HG03045 (cell line): ENCODE measurements at regions not wholly inside any gene's neighbourhood (a gene's known extent, or its start where the extent isn't known, plus 50 kb on each side); places are given as distances from the start of the nearest gene placed in this dataset.
"Not testable (repeated sequence)": the region's sequence is repeated elsewhere in the genome, so short reads cannot be mapped to it uniquely, and the experiment has no call there.

Source experiments
- ATAC-seq: cut with Tn5 transposase; IDR thresholded peaks from one replicate; pipeline ENCODE4 v1.9.1; 2021; ENCODE audit warnings: mild to moderate bottlenecking, moderate library complexity; ENCODE audit not compliant: unreplicated experiment

DNA sequence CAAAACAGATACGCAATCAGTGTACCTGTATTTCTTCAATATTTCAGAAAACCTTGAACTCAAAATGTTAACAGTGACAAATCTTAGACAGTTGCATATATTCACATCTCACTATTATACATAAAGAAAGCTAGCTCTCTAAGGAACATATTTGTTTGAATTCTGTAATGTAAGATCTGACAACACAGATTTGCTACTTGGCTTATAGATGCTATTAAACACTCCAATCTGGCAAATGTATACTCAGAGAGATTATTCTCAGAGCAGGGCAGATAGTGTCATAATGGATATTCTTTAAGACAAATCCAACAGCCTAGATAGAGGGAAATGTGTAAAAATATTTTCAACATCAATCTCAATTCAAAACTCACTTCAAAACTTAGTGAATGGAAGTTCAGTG lies 794.5 kb upstream of the CDH9 start:
- ATAC-seq: no peak

DNA sequence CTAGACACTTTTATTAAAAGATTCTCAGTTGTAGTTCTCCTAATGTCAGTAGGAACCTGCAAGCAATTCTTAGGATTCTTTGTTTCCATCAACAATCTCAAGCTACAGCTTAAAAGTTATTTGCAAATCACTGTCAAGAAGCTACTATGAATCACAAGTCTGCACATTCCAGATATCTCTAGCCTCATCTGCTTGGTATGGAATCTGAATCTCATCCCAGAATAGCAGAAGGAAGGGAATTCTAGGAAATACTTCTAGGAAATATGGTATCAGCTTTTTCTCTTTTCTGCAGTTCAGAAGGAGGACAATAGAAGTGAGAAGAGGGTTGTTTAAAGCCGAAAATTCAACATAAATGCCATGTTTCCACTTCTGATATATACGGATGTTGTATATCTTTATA lies 792.2 kb upstream of the CDH9 start:
- no peak for ATAC-seq

DNA sequence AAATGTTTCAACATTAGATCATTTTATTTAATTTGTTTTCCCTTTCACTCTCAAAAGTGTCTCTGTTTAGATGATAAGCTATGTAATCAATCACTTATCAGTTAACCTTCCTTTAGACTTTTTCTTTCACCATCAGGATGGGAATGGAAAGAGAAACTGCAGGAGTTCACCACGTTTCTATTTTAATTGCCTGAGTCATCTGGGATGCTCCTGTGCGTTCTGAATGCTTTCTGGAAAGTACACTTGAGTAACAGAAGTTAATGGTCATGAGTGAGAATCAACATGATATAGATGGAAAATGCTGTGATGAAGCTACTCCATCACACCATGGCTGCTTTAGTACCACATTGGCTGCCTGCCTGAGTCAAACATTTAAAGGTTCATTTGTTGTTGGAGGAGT lies 783.3 kb upstream of the CDH9 start:
- ATAC-seq: no peak

DNA sequence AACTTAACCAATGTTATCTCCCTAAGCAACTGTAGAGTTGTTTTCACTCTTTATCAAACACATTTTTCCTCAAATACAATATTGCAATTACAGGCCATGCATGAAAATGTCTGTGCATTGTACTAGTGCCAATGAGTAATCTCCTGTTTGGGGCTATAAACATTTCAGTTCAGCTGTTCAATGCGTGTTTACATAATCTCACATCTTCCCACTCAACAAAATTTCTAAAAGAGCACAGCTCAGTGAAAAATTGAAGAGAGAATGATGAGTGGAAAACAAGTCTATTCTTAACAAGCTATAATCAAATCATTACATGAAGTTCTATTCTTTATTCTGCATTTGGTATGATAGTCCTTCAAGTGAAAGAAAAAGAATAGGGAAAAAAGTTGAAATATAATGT lies 780.5 kb upstream of the CDH9 start:
- no peak for ATAC-seq

DNA sequence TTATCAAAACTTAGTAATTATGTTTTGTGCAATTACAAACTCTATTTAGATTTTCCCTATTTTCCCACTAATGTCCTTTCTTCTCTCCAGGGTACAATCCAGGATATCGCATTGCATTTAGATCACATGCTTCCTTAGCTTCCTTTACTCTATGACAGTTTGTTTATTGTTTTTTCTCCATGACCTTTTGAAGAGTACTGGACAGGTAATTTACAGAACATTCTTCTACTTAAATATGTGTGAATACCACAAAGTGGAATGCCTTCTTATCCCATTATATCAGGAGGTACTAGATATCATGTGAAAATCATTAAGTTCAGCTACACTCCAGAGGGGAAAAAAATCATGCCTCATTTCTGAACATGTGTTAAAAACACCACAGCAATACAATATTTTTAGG lies 776.6 kb upstream of the CDH9 start:
- ATAC-seq: no peak

DNA sequence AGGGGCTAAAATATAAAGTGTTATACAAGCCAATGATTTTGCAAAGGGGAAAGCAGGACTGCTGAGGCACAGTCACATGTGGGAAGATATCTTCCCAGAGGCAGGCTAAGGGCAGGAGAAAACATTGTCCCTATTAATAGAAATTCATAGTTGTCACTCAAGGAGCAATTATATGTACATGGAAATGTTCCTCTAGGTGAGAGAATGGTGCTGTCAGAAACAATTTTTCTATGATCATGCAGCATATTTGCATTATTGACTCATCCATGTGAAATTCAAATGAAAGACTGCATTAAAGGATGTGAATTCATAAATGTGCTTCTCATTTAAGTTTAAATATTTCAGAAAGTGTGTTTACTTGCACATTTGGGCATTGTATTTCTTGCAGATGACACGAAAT lies 775.9 kb upstream of the CDH9 start:
- ATAC-seq: no peak

- ATAC-seq: no peak
Observed at GRCh38 chr5:27810458-27810857, 772.1 kb upstream of the CDH9 start.

- ATAC-seq: no peak
Observed at GRCh38 chr5:27797220-27797619, 758.8 kb upstream of the CDH9 start.

DNA sequence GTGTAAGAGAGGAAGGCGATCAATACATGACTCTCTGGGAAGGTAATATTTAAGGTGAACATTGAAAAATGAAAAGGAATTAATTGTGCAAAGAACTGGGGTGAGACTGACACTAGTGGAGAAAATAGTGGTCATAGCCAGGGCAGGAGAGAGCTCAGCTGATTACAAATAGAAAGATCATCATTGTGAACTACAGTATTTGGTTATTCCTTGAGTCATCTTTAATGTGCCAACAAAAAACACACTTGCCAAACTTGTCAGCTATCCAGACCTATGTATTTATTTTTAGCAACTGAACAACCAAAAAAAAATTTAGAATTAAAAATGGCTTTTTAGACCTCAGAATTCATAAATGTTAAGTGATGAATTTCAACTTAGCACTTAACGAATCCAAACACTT lies 749.8 kb upstream of the CDH9 start:
- no peak for ATAC-seq

DNA sequence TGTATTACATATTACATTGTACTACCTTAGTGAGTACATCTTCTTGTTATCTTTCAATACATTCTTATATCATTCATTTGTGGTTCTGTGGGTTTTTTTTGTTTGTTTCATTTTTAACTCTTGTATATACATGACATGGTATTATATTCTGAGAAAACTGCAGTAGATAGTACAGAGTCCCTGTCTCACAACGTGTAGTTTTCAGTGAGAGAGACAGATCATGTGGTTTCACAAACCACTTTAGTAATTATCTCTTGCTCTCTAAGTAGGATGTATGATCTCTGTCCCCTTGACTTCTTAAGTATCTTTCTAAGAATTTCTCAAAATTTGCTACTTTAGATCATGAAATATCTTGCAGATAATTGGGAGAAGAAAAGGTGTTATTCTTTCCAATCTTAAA lies 745.9 kb upstream of the CDH9 start:
- no peak for ATAC-seq

GRCh38 chr5:27778121-27778520 lies 739.7 kb upstream of the CDH9 start:
- no peak for ATAC-seq

DNA sequence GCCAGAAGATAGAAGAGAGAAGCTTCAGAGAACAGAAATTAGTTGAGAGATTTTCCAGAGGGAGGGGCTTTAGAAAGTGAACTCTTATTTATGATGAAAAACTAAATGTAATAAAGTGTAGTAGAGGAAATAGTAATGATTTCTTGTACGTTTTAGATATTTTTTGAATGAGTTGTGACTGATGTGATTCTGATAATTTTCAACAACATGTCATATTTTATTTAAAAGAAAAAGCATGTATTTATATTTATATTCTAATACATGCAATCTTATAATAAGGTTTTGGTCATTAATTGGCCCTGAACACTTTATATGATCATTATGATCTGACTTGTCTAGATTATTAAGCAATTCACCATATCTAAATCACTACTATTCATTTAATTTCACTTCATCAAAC lies 735.2 kb upstream of the CDH9 start:
- ATAC-seq: no peak

GRCh38 chr5:27773166-27773565 lies 734.8 kb upstream of the CDH9 start:
- no peak for ATAC-seq

DNA sequence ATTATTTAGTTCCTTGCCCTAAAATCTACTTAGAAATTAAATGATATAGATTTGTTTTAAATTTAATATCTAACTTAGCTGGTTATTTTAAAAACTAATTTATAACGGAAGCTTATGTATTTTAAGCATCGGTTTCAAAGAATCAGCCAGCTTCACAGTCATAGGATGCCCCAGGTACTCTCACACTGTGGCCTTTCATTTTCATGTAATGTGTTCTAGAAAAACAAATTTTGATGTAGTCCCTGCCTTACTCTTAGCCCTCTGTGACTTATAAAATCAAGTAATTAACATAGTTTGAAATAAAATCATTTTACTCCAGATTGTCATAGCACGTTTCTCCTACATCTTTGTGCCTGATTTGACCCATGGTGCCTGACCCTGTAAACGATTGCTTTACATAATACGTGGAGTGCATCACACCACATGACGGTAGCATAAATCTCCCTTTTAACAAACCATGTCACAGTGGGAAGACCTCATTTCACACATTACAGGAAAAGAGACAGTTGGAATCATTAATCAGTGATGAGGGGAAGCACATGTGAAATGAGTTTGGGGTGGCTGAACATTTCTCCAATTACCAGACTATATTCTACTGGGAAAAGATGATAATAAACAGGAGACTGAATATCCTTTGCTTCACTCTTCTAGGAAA lies 731.5 kb upstream of the CDH9 start:
- ATAC-seq: no peak

DNA sequence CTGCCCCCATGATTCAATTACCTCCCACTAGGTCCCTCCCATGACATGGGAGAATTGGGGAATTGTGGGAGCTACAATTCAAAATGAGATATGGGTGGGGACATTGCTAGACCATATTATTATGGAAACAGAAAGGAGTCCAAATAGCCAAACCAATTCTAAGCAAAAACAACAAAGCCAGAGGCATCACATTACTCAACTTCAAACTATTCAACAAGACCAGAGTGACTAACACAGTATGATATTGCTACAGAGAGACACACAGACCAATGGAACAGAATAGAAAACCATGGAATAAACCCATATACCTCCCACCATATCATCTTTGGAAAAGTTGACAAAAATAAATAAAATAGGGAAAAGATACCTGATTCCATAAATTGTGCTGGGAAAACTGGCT lies 710.5 kb upstream of the CDH9 start:
- no peak for ATAC-seq

- ATAC-seq: not testable (repeated sequence)
Observed at GRCh38 chr5:27743383-27743979, 705.1 kb upstream of the CDH9 start.

DNA sequence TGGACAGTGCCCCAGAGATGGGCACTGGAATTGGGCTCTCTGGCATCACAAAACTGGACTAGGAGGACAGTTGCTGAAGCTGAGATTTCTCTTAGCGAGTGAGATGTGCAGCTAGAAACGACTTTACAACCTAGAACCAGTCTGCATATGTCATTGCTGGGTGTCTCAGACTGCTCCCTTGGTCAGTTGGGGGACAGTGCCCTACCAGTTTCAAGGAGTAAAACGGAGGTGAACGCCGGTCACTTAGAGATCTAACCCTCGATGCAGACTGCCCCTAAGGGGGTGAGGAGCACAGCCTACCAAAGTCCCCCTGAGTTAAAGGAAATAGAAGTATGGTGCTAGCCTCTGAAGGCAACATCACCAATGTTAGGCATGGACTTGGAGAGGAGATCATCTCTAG lies 704.4 kb upstream of the CDH9 start:
- ATAC-seq: no peak

- no peak for ATAC-seq
Observed at GRCh38 chr5:27734838-27735237, 696.5 kb upstream of the CDH9 start.

- no peak for ATAC-seq
Observed at GRCh38 chr5:27733237-27733636, 694.9 kb upstream of the CDH9 start.

DNA sequence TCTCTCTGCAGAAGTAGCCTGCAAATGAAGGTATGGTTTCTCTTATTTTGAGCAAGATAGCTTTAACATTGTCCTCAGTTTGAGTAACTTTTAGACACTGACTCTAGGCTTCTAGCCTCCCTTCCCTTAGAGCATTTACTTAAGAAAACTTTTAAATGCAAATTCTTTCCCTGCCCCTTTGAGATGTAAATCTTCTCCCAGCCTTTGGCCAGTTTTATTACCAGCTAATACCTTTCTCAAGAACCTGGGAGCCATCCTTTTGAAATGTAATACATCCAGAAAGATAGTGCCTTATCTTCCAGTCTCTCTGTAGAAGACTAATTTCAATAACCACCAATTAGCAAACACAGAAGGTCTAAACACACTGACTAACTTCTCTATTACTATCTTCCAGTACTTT lies 688.9 kb upstream of the CDH9 start:
- no peak for ATAC-seq

- no peak for ATAC-seq
Observed at GRCh38 chr5:27722337-27722736, 684.0 kb upstream of the CDH9 start.

DNA sequence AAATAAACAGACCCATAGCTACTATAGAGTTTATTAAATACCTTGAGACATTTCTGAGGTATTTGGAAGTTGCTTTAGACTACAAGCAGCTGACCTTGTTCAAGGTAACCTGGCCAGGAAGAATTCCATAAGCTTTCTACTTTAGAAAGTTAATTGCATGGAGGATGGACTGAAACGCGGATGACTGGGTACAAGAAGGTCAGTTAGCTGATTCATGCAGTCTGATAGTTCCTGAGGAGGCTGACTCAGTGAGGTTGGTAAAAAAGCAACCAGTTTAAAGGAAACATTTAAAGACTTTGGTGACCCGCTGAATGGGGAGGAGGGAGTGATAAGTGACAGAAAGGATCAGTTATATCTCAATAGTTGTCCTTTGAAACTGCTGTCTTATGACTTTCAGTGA lies 670.1 kb upstream of the CDH9 start:
- ATAC-seq: no peak

DNA sequence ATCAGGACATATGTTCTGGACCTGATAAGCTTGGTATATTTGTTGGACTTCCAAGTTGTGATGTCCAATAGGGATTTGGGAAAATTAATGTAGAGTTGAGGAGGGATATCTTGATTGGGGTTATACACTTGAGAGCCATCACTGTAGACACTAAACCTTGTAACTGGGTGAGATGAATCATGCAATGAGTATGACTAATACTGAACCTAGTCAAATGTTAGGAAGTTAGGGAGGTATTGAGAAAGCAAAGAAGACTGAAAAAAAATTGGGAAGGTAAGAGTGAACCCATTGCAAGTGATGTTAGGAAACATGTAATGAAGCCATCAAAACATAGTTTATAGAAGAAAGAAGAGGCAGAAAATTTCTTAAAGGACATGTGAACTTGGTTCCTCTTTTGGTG lies 668.4 kb upstream of the CDH9 start:
- ATAC-seq: no peak
